ENCODE measurements at regions not wholly inside any gene's neighbourhood (a gene's known extent, or its start where the extent isn't known, plus 50 kb on each side); places are given as distances from the start of the nearest gene placed in this dataset.
"Not testable (repeated sequence)": the region's sequence is repeated elsewhere in the genome, so short reads cannot be mapped to it uniquely, and the experiment has no call there.

- no peak for DNase-seq (ENCODE audit: low spot score)
Measured at GRCh38 chr6:163718537-163718936, 304.0 kb downstream of the QKI start.

- no peak for DNase-seq (ENCODE audit: low spot score)
Measured at GRCh38 chr6:163717106-163717764, 302.7 kb downstream of the QKI start.

DNA sequence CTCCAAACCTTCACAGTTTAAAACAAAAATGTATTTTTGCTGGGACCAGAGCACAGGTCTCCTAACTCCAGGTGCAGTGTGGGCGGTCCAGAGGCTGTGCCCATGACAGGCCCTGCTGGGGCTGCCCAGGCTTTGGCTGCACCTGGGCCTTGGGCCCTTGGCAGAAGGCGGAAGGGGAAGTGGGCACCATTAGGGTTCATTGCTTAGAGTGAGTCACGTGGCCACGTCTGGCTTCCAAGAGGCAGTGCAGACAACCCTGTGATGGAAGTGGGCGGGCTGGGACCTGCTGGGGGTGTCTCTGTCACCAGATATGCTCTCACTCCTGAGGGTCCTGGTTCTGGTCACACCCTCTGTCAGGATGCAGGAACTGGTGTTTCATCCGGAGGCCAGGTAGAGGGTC is 302.2 kb downstream of the QKI start:
- DNase-seq (ENCODE audit: low spot score), result no peak

- DNase-seq (ENCODE audit: low spot score), result no peak
Measured at GRCh38 chr6:163715846-163716245, 301.3 kb downstream of the QKI start.

DNA sequence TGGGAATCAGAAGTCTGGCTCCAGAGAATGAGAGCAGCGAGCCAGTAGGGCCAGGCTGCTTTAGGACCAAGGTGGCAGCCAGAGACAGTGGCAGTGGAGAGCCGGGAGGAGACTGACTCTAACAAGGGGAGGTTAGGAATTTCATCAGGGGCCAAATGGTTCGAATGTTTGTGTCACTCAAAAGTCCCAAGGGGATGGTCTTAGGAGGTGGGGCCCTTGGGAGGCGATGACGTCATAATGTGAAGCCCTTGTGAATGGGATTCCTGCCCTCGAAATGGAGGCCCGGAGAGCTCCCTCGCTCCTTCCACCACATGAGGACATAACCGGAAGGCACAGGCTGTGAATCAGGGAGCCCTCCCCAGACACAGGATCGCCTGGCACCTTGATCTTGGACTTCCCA is 299.7 kb downstream of the QKI start:
- no peak for DNase-seq (ENCODE audit: low spot score)

DNA sequence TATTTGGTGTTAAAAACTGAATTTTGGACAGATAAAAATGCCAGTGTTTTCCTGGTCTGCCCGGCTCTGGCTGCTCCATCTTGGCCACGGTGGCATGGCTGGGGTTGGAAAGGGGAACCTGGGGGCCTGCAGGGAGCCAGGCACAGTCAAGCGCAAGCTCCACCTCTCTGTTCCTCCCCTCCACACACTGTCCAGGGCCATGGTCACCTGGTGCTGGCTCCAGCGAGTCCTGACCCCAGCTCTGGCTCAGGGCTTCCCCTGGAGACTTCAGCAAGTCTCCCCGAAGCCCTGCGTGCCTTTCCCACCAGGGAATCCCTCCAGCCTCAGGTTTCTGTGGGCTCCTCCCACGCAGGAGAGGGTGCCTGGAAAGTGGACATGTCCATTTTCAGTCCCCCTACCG is 298.5 kb downstream of the QKI start:
- no peak for DNase-seq (ENCODE audit: low spot score)

- no peak for DNase-seq (ENCODE audit: low spot score)
Measured at GRCh38 chr6:163712566-163712961, 298.0 kb downstream of the QKI start.

GRCh38 chr6:163711615-163712565 is 297.4 kb downstream of the QKI start:
- no peak for DNase-seq (ENCODE audit: low spot score)

DNA sequence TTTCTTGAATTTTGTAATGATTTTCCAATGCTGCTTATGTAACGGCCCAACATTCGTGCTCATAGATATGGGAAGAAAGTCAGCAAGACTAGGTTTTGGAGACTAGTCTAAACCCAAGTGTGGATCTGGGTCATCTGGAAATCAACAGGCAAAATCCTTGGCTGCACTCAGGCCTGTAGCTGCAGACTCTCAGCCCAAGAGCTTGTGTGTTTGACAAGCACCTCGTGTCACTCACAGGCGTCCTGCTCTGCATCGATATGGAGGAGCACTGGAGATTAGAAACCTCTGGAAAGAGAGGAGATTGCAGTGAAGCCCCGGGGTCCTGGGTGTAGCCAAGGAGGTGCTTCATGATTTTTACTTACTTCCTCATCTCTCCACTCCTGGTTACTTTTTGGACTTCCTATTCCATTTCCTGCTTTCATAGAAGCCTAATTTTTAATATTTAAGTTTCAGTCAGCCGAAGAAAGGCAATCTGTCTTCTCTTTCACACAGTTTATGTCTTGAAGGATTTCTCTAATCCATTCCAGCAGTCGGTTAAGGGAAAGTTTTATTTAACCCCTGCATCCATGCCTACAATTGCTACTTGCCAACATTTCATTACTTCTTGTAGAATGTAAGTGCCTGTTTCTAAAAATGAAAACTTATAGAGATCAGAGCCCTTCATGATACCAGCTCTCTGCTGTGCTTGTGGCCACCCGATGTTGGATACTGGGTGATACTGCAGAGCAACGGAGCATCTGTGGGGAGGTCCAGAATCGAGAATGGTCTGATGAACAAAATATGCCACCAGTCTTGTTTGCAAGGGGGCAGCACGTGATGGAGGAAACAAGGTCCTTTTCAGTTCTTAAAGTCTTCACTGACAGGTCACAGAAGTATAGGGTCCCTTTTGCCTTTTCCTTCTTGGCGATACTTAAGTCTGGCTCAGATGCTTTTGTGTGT is 296.3 kb downstream of the QKI start:
- DNase-seq (ENCODE audit: low spot score), result no peak

- no peak for DNase-seq (ENCODE audit: low spot score)
Measured at GRCh38 chr6:163709693-163710092, 295.2 kb downstream of the QKI start.

GRCh38 chr6:163709255-163709654 is 294.7 kb downstream of the QKI start:
- DNase-seq (ENCODE audit: low spot score), result no peak

GRCh38 chr6:163708466-163708865 is 293.9 kb downstream of the QKI start:
- DNase-seq (ENCODE audit: low spot score), result no peak

DNA sequence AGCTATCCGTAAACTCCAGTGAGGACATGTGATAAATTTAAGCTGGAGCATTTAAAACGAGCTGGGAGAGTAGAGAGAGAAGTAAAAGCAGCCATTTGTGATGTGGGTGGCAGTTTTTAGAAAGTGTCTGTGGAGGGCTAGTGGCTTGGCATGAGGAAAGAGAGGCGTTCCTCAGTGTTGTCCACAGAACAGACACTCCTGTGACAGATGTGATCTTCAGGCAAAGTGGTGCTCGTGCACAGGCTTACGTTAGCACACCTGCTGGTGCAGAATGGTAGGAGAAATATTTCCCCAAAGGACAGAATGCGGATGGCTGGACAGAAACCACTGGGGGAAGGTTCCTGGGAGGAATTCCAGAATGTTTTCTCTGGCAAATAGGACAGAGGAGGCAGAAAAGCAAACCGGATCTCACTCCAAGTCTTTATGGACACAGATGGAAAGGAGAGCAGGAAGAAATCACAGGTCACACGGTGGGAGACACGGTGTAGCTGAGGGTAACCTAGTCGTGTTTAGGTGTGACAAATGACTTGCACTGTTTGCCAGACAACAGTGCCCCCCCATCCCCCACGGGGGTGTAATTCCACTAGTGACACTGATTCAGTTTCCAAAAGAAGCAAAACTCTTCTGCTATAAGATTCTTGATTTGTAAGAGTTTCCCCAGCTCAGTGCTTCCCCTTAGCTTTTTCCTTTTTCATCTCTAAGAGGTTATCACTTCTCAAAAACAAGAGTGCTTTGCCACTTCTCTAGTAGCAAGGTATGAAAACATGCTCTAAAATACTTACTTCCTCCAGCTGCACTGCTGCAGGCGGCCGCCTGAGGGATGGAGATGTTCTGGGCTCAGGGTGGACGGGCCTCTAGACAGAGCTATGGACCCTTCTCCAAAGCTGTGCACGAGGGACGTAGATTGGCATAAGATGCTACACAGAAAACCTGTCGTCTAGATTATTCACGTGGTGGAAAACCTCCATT is 293.2 kb downstream of the QKI start:
- no peak for DNase-seq (ENCODE audit: low spot score)

DNA sequence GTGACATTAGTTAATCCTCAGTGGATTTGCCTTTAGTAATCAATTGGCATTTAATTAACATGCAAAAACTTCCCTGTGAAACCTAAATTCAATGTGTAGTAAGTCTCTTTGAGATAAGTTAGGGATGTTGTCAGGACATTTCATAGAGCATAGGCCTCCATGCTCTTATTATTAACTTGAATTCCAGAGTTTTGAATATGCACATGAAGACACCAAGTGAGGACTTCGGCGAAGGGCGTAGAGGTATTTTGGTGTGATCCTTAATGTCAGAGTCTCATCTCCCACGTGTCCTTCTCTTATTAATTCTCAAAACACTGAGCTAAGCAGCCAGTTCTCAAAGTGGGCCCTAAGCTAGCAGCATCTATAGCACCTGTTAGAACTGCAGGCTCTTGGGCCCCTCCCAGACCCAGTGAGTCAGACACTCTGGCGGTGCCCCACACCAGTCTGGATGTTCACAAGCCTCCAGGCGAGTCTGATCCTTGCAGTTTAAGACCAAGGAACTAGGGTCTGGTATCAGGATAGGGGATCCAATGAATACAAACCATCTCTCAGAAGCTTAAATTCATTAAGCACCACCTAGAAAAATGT is 292.1 kb downstream of the QKI start:
- no peak for DNase-seq (ENCODE audit: low spot score)

GRCh38 chr6:163705923-163706322 is 291.4 kb downstream of the QKI start:
- no peak for DNase-seq (ENCODE audit: low spot score)

DNA sequence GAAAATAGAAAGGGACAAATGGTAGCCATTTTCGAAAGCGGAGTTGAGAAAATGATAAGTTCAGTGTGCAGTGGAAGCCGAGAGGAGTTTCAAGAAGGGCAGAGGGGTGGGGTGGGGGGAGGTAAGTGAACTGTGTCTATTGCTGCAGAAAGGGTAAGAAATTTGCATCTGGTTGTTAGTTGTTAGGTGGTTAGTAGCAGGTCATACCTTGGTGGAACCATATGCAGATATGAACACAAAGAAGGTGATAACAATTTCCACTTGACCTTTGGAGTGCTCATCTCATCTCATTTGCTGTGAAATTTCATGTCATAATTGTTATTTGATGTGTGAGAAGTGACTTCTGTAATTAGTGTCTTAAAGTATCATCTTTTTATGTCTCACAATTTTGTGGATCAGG is 288.2 kb downstream of the QKI start:
- DNase-seq (ENCODE audit: low spot score), result no peak

GRCh38 chr6:163701762-163702161 is 287.2 kb downstream of the QKI start:
- no peak for DNase-seq (ENCODE audit: low spot score)

- no peak for DNase-seq (ENCODE audit: low spot score)
Measured at GRCh38 chr6:163698086-163698485, 283.6 kb downstream of the QKI start.

DNA sequence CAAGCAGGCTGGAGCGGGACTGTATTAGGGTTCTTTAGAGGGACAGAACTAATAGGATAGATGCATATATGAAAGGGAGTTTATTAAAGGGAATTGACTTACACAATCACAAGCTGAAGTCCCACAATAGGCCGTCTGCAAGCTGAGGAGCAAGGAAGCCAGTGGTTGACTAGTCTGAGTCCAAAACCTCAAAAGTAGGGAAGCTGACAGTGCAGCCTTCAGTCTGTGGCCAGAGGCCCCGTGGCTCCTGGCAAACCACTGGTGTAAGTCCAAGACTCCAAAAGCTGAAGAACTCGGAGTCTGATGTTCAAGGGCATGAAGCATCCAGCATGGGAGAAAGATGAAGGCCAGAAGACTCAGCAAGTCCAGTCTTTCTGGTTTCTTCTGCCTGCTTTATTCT is 281.8 kb downstream of the QKI start:
- DNase-seq (ENCODE audit: low spot score), result not testable (repeated sequence)

DNA sequence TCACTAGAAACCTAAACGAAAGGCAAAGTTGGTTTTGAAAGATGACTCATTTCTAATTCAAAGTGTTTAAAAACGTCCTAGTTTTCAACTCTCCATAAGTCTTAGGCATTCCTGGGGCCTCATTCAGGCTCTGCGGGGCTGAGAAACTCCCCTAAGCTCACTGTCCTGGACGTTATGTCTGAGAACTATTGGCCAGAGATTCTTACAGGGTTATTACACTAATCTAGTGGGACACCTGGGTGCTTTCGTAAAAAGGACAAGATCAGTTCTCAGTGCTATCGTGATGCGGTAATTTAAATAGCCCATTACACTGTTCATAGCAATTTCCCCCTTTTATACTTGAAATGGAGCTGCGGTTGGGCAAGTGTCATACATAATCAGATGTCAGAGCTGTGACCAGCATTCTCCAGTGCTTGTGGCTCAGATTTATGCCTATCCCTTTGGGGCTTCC is 280.9 kb downstream of the QKI start:
- DNase-seq (ENCODE audit: low spot score), result no peak

DNA sequence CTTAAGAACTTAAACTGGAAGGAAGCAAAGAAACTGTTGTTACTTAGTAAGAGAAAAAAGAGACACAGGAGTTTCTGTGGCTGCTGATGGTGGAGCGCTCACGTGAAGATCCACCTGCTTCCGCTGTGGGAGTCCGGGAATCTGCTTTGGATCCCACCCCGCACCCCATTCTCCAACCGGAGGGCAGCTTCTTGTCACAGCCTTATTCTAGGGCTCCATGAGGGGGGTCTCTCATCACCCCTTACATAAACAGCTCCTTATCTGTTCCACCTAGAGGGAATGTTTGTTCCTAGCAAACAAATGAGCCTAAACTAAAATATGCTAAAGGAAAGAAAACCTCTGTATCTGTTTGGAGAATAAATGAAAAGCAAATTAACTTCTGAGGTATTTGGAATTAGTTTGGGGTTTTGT is 280.5 kb downstream of the QKI start:
- no peak for DNase-seq (ENCODE audit: low spot score)
